Activated CD8-positive, alpha-beta memory T cell treated with anti-CD3 and anti-CD28 coated beads for 1 hour (primary cell): ENCODE measurements at regions not wholly inside any gene's neighbourhood (a gene's known extent, or its start where the extent isn't known, plus 50 kb on each side); places are given as distances from the start of the nearest gene placed in this dataset.

ENCODE experiments used
- DNase-seq, 2 donors: peaks; one replicate each; pipeline ENCODE4 v3.0.0-alpha.2; 2020; ENCODE audit warnings: low read depth in 1 of 2; ENCODE audit errors: extremely low read depth in 1 of 2

DNA sequence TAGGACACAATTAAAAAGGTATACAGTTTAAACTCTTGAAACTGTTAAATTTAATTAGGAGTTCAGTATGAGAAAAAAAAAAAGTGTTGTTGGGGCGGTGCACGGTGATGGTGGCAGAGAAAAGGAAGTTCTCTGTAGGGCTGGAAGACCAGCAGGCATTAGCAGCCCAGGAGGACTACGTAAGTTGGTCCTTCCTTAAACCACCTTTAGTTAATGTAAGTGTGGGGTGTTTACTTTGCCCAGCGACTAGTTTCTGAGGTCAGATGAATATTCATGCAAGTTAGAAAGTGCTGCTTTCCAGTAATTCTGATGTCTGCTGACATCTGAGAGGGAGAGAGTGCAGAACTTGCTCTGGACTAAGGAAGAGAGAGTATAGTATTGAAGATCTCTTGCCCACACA, 54.9 kb downstream of the NKX2-1 start:
- no peak for DNase-seq

DNA sequence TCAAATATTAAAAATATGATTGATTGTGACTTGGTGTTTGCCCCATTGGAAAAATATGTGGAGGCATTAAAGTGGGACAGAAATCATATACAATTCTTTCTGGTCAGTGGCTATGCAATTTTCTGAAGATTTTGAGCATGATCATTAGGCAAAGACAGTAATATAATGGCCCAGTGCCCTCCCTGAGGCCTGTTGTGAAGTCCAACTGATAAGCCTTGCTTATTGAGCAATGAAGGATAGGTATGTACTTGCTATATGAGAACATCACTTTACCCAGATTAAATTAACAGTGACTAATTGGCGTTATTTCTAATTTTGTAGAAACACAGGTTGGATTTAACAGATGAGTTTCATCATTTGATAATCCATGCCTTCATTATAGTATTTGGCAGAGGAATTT, 57.1 kb downstream of the NKX2-1 start:
- no peak for DNase-seq

DNA sequence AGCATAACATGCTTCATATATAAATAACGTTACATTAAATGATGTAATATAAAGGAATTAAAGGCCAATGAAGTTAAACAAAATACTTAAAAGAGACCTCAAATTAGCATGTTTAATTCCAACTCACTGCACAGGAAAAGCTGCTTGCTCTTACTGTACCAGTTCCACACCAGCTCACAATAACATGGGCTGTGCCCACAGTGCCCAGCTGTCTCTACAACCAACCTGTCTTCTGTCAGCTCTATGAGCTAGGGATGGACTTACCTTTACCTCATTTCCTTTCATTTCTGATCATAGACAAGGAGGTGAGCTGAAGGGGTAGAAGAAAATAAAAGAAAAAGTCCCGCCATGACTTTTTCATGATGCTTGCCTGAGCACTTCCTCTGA, 64.8 kb downstream of the NKX2-1 start:
- no peak for DNase-seq

DNA sequence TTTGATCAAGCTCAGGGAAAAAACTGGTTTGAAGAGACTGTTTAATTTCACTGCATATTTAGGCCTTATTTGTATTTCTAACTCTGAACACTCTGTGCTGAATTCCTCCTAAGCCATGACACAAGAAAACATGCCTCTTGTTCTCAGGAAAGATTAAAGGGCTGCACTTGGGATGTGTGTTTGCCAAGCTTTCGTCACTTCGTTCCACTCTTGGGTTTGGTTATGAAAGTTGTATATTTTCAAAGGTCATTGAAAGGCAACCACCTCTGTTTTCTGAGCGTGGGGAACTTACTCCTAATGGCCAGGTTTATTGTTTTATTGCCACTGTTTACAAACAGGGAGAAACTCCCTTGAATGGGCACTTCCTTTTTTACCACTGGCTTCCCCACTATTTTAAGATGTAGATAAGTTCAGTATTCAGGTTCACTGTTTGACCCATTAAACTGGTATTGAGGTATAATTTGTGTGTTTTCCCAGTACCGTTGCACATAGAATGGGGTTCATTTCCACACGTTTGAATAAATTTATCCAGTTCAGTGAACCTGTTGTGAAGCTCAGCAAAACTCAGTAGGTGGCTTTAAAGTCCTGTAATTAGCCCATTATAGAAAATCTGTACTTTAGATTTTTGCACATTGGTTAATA, 65.3 kb downstream of the NKX2-1 start:
- no peak for DNase-seq

DNA sequence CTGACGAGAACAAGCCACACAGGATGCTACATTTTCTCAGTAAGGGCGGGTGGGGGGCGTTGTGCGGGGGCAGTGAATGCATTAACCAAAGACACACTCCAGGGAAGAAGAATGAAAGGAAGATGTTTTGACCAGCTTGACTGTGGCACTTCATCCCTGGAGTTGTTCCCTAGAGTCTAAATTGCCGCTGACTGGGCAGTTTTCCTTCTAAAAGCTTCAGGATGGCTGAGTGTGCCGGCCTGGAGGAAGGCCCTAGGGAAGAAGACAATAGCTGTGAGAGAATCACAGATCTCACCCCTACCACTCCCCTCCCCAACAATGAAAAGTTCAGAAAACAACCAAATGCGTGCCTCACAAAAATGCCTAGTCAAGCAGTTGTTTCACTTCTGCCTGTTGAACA, 67.2 kb downstream of the NKX2-1 start:
- DNase-seq, result no peak

DNA sequence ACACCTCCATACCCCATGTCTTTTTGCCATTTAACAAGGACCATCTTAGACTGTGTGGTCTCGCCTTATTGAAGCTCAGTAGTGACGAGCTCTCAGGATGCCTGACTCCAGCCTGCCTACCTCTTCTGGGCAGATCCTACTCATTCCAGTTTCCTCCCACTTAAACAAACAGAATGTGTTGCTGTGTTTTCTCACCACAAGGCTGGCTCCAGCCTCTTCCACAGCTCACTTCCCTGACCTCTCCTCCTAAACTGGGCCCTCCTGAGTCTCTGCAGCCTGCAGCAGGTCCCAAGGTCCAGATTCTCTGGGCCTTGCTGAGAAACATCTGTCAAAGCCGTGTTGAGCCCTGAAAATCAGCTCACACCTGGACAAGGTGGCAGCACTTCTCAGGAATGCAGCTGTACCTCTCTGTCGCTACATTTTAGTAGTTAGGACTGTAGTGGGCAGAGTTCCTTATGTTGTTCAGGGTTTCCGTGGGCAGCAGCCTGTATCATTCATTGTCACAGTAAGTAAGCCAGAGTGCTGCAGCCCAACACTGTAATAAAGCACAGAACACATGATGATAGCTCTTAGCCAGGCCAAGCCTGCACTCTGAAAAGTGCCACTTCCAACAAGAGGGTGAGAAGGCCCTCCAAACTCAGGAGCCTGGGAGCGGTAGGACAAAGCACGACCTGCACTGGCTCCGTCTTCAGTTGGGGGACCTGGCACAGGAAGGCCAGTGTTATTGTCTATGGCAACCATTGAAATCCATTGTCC, 68.5 kb downstream of the NKX2-1 start:
- DNase-seq, result no peak

DNA sequence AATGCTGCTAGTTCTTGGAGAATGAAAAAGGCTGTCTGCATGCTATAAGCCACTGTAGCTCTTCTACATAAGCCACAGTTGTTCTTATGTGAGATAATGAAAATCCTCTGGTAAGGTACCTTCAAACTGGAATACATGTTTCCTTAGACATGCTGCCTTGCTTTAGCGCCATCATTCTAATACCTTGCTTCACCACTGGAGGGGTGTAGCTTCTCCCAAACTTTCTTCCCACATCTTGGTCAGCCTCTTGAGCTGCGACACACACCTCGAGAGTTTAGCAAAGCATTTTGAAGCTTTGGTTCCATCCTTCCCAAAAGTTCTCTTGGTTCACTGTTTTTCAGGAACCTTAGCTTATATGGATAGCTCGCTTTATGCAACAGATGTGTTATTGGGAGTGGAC, 69.5 kb downstream of the NKX2-1 start:
- DNase-seq, result no peak

DNA sequence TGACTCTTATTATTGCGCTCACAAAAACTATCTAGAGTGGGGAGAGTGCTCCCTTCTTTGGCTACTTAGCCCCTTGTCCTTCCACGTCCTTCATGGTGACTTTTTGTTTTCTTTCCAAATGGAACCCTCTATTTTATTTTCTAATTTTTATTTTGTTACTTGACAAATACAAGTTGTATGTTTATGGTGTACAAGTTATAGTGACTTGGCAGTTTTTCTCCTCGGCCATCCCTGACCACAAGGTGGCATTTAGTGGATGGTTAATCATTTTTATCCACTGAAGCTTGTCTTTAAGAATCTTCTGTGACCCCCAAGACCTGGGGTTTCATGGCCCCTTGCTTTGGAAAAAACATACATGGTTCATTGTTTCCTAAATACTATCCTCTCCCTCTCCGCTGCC, 70.1 kb downstream of the NKX2-1 start:
- DNase-seq, result no peak

DNA sequence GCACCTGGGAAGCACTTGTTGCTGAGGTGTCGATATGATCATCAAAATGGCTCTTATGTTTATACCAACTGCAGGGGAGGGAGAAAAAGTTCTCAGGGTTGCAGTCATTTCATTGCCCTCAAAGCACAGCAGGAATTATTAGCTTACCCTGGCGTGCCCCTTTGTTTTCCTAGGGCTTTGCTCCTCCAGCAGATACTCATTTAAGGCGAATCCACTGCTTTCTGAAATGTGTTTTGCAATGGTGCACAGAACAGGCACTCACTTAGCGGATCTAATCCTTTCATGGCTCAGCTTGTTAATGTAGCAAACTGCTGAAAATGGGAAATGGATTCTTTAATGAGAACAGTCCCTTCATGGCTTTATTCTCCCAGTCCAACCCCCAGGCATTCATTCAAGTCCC, 76.7 kb downstream of the NKX2-1 start:
- DNase-seq, result no peak

DNA sequence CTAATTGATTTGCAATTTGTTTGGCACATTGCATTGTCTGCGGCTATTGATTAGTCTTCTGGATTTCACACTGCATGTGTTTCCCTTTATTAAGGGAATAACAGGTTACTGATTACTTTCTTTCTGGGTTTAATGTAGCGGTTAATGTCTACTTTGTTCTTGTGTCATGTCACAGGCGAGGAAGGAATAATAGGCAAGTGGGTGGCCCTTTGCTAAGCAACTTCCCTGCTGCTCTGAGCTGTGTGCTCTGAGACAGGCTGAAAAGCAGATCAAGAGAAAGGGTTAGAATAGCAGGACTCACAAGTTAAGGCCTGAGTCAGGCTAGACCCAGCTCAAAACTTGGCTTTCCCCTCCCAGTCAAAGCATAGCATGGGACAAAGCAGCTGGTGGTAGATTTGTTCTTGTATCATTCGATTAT, 77.2 kb downstream of the NKX2-1 start:
- no peak for DNase-seq

DNA sequence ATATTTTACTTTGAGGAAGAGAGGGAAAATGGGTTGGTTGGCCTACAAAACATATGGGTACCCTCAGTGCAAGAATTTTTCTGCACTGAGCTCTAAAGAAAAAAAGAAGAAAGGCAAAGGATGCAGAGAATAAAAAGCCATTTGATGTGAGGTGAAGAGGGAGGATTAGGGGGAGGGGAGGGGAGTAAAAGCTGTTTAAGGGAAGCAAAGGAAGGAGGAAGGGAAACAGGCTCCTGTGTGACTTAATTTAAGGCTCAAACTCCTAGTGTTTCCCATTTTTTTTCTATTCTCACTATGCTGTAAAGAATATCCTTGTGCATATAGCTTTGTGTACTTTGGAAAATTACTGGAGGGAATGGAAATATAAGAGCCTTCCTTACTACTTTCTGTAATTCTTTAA, 78.7 kb downstream of the NKX2-1 start:
- DNase-seq, result no peak

DNA sequence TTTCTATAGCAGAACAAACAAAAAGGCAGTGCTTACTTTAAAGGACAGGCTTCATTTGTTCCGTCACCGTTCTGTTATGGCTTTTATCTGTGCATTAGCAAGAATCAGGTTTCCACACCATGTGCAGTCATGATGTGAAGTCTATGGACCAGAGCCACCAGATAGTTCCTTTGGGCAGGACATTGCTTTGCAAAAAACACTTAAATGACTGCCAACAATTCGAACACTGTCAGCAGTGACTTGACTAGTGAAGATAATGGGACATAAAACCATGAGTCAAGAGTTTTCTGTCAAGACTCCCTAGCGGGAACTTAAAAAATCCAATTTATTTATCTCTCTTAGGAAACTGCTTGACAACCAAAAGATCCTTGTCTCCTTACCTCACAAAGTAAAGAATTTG, 80.3 kb downstream of the NKX2-1 start:
- DNase-seq, result no peak

DNA sequence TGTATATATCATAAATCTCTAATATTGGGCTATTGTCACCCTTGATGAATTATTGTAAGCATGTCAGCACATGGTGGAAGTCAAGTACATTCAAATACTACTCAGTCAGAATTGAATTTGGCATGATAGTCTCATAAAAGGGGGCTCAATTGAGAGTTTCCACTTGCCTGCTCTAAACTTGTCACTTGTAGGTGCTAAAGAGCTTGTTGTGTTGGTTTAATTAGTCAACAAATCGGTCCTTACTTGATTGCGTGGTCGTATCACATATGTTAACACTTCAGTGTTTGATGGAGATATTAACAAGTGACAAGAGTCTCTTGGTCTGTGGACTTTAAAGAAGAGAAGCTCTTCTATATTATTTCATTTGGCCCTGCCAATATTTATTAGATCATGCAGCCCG, 81.1 kb downstream of the NKX2-1 start:
- DNase-seq, result no peak

DNA sequence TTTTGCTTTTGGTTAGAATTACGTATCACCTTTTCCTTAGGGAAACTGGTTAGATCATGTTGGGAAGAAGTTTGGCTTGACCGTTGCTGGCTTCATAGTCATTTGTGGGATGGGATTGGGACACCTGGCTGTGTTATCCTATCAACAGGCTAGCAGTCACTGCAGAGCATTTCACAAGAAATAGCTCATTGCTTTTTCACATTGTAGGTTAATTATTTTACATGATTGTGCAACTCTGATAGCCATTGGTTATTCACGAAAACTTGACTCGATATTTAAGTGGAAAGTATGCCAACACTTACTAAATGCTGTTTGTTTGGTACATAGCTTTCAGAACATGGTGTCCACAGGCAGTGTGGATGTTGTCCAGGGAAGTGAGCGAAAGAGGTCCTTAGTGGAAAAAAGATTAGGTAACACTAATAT, 89.4 kb downstream of the NKX2-1 start:
- no peak for DNase-seq

DNA sequence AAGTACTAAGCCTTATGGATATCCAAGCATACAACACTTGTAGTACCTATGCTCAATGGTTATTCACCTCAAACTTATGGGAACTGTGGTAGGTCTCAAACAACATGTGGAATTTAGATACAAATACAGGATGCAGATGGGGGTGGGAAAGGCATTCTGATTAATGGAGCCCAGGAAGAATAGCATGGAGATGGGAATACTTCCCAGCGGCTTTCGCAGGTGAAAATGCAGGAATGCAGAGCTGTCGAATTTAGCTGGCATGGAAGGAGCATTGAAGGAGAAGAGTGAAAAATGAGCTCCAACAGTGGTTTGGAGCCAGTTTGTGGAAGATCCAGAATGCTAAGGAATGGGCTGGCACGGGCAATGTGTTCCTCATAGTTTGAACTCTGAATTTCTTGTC, 89.9 kb downstream of the NKX2-1 start:
- no peak for DNase-seq

DNA sequence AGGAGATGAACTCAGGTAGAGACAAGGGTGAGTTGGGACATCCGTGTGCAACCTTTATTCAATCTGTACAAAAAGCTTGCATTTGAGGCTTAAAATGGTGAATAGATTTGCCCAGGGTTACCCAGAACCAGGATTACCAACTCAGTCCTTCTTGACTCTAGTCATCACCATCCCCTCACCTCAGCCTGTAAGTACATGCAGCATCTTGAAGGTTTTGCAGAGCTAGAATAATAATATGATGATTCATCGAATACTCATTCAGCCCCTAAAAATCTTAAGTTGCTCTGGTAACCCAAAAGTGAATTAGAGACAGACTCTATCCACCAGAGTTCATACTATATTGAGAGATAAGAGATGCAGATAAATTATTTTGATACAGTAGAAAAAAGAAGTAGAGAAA, 90.3 kb downstream of the NKX2-1 start:
- no peak for DNase-seq

DNA sequence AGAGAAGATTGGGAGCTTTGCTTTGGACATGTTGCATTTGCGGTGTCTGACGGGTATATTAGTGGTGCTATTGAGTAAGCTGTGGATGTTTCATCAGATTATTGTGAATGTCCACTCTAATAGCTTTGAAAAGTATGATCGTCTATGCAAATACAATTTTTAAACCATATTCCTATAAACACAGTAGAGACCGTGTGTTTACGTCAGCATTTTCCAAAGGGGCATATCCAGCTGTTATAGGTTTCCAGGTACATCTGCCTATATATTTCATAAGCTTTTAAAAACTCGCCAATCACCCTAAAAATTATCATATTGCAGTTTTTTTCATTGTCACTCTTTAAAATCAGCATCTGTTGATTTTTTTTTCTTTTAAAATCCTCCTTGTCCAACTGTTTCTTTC, 91.7 kb downstream of the NKX2-1 start:
- DNase-seq, result no peak

DNA sequence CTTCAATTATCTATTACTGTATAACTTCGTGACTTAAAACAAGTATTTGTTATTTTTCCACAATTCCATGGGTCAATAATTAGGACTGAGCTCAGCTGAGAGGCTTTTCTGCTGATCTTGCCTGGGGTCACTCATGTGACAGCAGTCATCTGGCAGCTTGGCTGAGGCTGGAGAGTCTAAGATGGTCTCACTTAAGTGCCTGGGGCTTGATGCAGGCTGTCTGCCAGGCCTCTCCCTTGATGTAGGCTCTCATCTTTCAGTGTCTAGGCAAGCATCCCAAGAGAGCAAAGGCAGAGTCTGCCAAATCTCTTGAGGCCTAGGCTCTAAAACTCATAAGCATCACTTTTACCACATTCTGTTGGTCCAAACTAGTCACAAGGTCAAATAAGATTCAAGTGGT, 93.2 kb downstream of the NKX2-1 start:
- DNase-seq, result no peak

DNA sequence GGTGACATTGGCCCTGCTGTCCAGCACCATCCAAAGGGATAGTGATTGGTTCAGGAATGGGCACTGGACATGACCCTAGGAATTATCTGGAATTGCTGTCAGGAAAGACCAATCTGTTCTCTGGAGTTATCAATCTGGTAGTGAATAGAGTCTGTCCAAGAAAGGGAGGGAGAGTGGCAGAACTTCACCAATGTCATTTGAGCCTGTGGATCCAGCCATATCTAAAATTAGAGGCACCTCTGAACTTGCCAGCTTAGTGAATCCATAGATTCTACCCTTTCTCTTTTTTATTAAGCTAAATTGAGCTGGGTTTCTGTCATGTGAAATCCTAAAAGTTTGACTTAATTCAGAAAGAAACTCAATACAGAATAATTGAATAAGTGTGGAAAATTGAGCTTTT, 93.9 kb downstream of the NKX2-1 start:
- no peak for DNase-seq

DNA sequence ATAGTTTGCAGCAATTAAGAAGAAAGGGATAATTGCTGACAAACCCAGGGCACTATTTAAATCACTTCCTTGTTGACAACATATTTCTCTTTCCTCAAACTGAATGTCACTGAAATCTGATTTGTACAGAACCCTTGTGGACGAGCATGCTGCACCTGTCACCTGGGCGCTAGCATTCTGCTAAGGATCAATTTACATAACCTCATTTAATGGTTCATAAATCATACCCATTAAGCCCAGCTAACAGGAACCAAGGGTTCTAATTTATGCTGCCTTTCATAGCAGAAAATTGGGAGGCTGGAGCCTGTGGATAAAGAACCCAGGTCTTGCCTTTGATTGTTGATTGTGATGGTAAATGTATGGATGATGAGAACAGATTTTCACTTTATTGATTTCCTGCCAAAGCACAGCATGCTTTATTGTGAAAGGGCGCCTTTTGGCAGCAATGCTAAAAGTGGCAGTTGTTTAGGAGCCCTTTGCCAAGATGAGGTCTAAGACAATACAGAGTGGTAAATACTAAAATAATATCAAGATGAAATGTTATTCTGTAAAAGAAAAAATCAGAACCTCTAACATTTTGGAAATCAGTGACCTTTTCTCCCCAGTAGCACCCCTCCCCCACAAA, 95.4 kb downstream of the NKX2-1 start:
- no peak for DNase-seq

DNA sequence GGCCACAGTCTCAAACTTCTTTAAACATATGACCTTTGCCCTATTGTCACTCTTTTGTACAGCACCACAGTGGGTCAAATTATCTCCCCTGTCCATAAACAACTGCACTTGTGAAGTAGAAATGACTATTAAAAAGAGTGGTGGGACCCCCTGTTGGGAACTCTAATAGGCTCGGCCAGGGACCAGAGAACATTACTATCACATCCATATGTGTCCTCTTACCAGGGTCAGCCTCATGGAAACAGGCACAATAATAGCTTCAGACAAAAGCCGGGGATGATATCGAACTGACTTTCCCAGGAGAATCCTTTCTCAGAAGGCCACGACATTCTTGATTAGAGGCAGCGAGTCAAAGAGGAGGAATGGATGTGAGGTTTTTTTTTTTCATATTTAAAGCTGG, 96.6 kb downstream of the NKX2-1 start:
- no peak for DNase-seq

DNA sequence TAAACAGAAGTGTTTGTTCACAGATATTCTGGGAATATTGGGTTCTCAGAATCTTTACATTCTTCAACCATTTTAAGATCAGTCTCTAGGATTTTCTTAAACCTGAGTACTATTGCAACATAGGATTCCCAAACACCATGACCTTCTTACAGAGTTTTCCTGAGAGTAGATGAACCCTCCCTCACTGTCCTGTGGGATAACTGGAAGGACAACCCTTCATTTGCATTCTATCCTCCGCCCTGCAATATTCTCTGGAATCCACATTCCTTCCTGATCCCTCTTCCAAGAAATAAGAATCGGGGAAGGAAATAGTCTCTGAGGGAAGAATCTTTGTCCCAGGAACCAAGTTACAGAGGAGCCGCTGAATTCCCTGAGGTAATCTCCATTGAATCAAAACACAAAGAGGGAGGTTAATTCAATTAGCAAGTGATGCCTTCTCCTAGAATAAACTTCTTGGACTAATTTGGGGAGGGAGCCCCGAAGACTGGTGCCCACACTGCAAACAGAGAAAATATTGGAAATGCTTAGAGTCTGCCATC, 99.8 kb upstream of the MBIP start:
- DNase-seq, result no peak
